Memory B cell (primary cell): ENCODE measurements at regions not wholly inside any gene's neighbourhood (a gene's known extent, or its start where the extent isn't known, plus 50 kb on each side); places are given as distances from the start of the nearest gene placed in this dataset.

Experiments used
- ATAC-seq: fragments of 150-1000 bp; cut with Tn5 transposase; 2 replicates; pipeline ENCODE4 v1.10.0; 2021; ENCODE audit warnings: low read depth, mild to moderate bottlenecking, moderate library complexity
- DNase-seq, 2 donors: peaks; one replicate each; pipeline ENCODE4 v3.0.0; 2022; ENCODE audit warnings: low spot score in 2 of 2
- H3K27ac Mint-ChIP-seq: one replicate; pipeline ENCODE4 v1.8.0; 2022; ENCODE audit warnings: mild to moderate bottlenecking, moderate library complexity, mixed read lengths
- H3K27me3 Mint-ChIP-seq: one replicate; pipeline ENCODE4 v1.8.0; 2022; ENCODE audit warnings: mixed read lengths
- H3K36me3 Mint-ChIP-seq: one replicate; pipeline ENCODE4 v1.8.0; 2022; ENCODE audit warnings: mild to moderate bottlenecking, mixed read lengths
- H3K4me1 Mint-ChIP-seq: one replicate; pipeline ENCODE4 v1.8.0; 2022; ENCODE audit warnings: mixed read lengths
- H3K4me3 Mint-ChIP-seq: one replicate; pipeline ENCODE4 v1.8.0; 2022; ENCODE audit warnings: mild to moderate bottlenecking, moderate library complexity, mixed read lengths
- H3K9me3 Mint-ChIP-seq: one replicate; pipeline ENCODE4 v1.8.0; 2022; ENCODE audit warnings: mixed read lengths

- no peak overlapping the region for H3K27ac Mint-ChIP-seq
- no peak overlapping the region for H3K4me3 Mint-ChIP-seq
- H3K36me3 Mint-ChIP-seq = no peaks in the 10 kb centered on the region
- H3K9me3 Mint-ChIP-seq = peaks cover 3% of the 10 kb centered on the region
- ATAC-seq (no peak), DNase-seq (no peak)
- H3K4me1 Mint-ChIP-seq = no peaks in the 10 kb centered on the region
- no peaks in the 10 kb centered on the region for H3K27me3 Mint-ChIP-seq
Measured at GRCh38 chr1:60906039-60906438, 176.3 kb upstream of the NFIA start.

- no peaks in the 10 kb centered on the region for H3K4me1 Mint-ChIP-seq
- DNase-seq = no peak
- H3K4me3 Mint-ChIP-seq = no peak overlapping the region
- ATAC-seq = no peak
- no peaks in the 10 kb centered on the region for H3K9me3 Mint-ChIP-seq
- no peak overlapping the region for H3K27ac Mint-ChIP-seq
- H3K36me3 Mint-ChIP-seq = no peaks in the 10 kb centered on the region
- no peaks in the 10 kb centered on the region for H3K27me3 Mint-ChIP-seq
Measured at GRCh38 chr1:60904099-60904851, 178.1 kb upstream of the NFIA start.

GRCh38 chr1:60903591-60903990 is 178.8 kb upstream of the NFIA start:
- Mint-ChIP-seq H3K27ac (no peak overlapping the region), H3K27me3 (no peaks in the 10 kb centered on the region), H3K4me3 (no peak overlapping the region), H3K9me3 (no peaks in the 10 kb centered on the region), H3K4me1 (no peaks in the 10 kb centered on the region), H3K36me3 (no peaks in the 10 kb centered on the region)
- DNase-seq (no peak), ATAC-seq (no peak)

- Mint-ChIP-seq H3K27me3 (peaks cover 3% of the 10 kb centered on the region), H3K4me1 (no peaks in the 10 kb centered on the region), H3K27ac (no peak overlapping the region), H3K36me3 (no peaks in the 10 kb centered on the region), H3K4me3 (no peak overlapping the region), H3K9me3 (no peaks in the 10 kb centered on the region)
- ATAC-seq = no peak
- no peak for DNase-seq
Measured at GRCh38 chr1:60899464-60899863, 182.9 kb upstream of the NFIA start.

- DNase-seq (no peak), ATAC-seq (no peak)
- Mint-ChIP-seq H3K9me3 (no peaks in the 10 kb centered on the region), H3K36me3 (no peaks in the 10 kb centered on the region), H3K4me3 (no peak overlapping the region), H3K27me3 (peaks cover 3% of the 10 kb centered on the region), H3K4me1 (no peaks in the 10 kb centered on the region), H3K27ac (no peak overlapping the region)
Measured at GRCh38 chr1:60898987-60899386, 183.4 kb upstream of the NFIA start.

GRCh38 chr1:60898413-60898812 is 183.9 kb upstream of the NFIA start:
- H3K27me3 Mint-ChIP-seq = peaks cover 3% of the 10 kb centered on the region
- no peak overlapping the region for H3K27ac Mint-ChIP-seq
- no peak overlapping the region for H3K4me3 Mint-ChIP-seq
- DNase-seq (no peak), ATAC-seq (no peak)
- H3K9me3 Mint-ChIP-seq = no peaks in the 10 kb centered on the region
- H3K4me1 Mint-ChIP-seq = no peaks in the 10 kb centered on the region
- H3K36me3 Mint-ChIP-seq = no peaks in the 10 kb centered on the region

- Mint-ChIP-seq H3K9me3 (no peaks in the 10 kb centered on the region), H3K27ac (no peak overlapping the region)
Measured at GRCh38 chr1:60896701-60897363, 185.5 kb upstream of the NFIA start.

GRCh38 chr1:60895701-60896100 is 186.7 kb upstream of the NFIA start:
- Mint-ChIP-seq H3K27ac (no peak overlapping the region), H3K4me3 (no peak overlapping the region), H3K9me3 (no peaks in the 10 kb centered on the region), H3K27me3 (peaks cover 3% of the 10 kb centered on the region), H3K4me1 (no peaks in the 10 kb centered on the region), H3K36me3 (no peaks in the 10 kb centered on the region)
- DNase-seq = no peak
- ATAC-seq = no peak

More at GRCh38 chr1:60896701-60897363, 185.5 kb upstream of the NFIA start:
- no peak overlapping the region for H3K4me3 Mint-ChIP-seq
- ATAC-seq = no peak
- no peaks in the 10 kb centered on the region for H3K4me1 Mint-ChIP-seq
- no peaks in the 10 kb centered on the region for H3K36me3 Mint-ChIP-seq
- H3K27me3 Mint-ChIP-seq = peaks cover 3% of the 10 kb centered on the region
- no peak for DNase-seq

- H3K4me3 Mint-ChIP-seq = no peak overlapping the region
- DNase-seq (no peak), ATAC-seq (no peak)
- H3K36me3 Mint-ChIP-seq = no peaks in the 10 kb centered on the region
- H3K9me3 Mint-ChIP-seq = no peaks in the 10 kb centered on the region
- H3K4me1 Mint-ChIP-seq = no peaks in the 10 kb centered on the region
- H3K27me3 Mint-ChIP-seq = peaks cover 3% of the 10 kb centered on the region
- no peak overlapping the region for H3K27ac Mint-ChIP-seq
Measured at GRCh38 chr1:60895252-60895651, 187.1 kb upstream of the NFIA start.

GRCh38 chr1:60894741-60895140 is 187.6 kb upstream of the NFIA start:
- H3K4me3 Mint-ChIP-seq = no peak overlapping the region

GRCh38 chr1:60894130-60894529 is 188.2 kb upstream of the NFIA start:
- Mint-ChIP-seq H3K27me3 (peaks cover 3% of the 10 kb centered on the region), H3K4me3 (no peak overlapping the region), H3K9me3 (no peaks in the 10 kb centered on the region), H3K4me1 (no peaks in the 10 kb centered on the region), H3K27ac (no peak overlapping the region), H3K36me3 (no peaks in the 10 kb centered on the region)
- DNase-seq = no peak
- no peak for ATAC-seq

More at GRCh38 chr1:60894741-60895140, 187.6 kb upstream of the NFIA start:
- Mint-ChIP-seq H3K36me3 (no peaks in the 10 kb centered on the region), H3K27me3 (peaks cover 3% of the 10 kb centered on the region), H3K4me1 (no peaks in the 10 kb centered on the region), H3K9me3 (no peaks in the 10 kb centered on the region), H3K27ac (no peak overlapping the region)
- no peak for DNase-seq
- no peak for ATAC-seq

- DNase-seq = no peak
- no peak overlapping the region for H3K27ac Mint-ChIP-seq
- H3K4me1 Mint-ChIP-seq = no peaks in the 10 kb centered on the region
- H3K4me3 Mint-ChIP-seq = no peak overlapping the region
- H3K27me3 Mint-ChIP-seq = peaks cover 2% of the 10 kb centered on the region
- no peaks in the 10 kb centered on the region for H3K36me3 Mint-ChIP-seq
- ATAC-seq = no peak
- H3K9me3 Mint-ChIP-seq = no peaks in the 10 kb centered on the region
Measured at GRCh38 chr1:60893136-60893930, 189.0 kb upstream of the NFIA start.

GRCh38 chr1:60891765-60892164 is 190.6 kb upstream of the NFIA start:
- no peaks in the 10 kb centered on the region for H3K9me3 Mint-ChIP-seq
- H3K4me1 Mint-ChIP-seq = no peaks in the 10 kb centered on the region
- no peak overlapping the region for H3K4me3 Mint-ChIP-seq
- H3K27ac Mint-ChIP-seq = no peak overlapping the region
- no peaks in the 10 kb centered on the region for H3K36me3 Mint-ChIP-seq
- ATAC-seq (no peak), DNase-seq (no peak)
- H3K27me3 Mint-ChIP-seq = no peaks in the 10 kb centered on the region

GRCh38 chr1:60891281-60891680 is 191.1 kb upstream of the NFIA start:
- Mint-ChIP-seq H3K4me1 (no peaks in the 10 kb centered on the region), H3K9me3 (no peaks in the 10 kb centered on the region), H3K4me3 (no peak overlapping the region), H3K36me3 (no peaks in the 10 kb centered on the region), H3K27ac (no peak overlapping the region), H3K27me3 (no peaks in the 10 kb centered on the region)
- DNase-seq (no peak), ATAC-seq (no peak)
